Neuronal stem cell (in vitro differentiated cells): ENCODE measurements at regions not wholly inside any gene's neighbourhood (a gene's known extent, or its start where the extent isn't known, plus 50 kb on each side); places are given as distances from the start of the nearest gene placed in this dataset.

Source experiments
- DNase-seq: peaks from one replicate; pipeline ENCODE4 v3.0.0-alpha.2; 2013; ENCODE audit warnings: low spot score
- H2AFZ ChIP-seq: one replicate; pipeline ENCODE4 v1.6.1; 2013; ENCODE audit warnings: mild to moderate bottlenecking, low read length, inconsistent platforms
- H2AK5ac ChIP-seq: 2 replicates; pipeline ENCODE4 v1.6.1; 2013; ENCODE audit warnings: low read depth, mild to moderate bottlenecking, inconsistent platforms, low read length, moderate library complexity, mixed read lengths
- H2BK120ac ChIP-seq: 2 replicates; pipeline ENCODE4 v1.6.1; 2013; ENCODE audit warnings: low read depth, mild to moderate bottlenecking, inconsistent platforms, low read length, moderate library complexity, mixed read lengths
- H2BK12ac ChIP-seq: one replicate; pipeline ENCODE4 v1.6.1; 2013; ENCODE audit warnings: low read length, inconsistent platforms
- H2BK15ac ChIP-seq: 2 replicates; pipeline ENCODE4 v1.6.1; 2013; ENCODE audit warnings: mild to moderate bottlenecking, low read length, inconsistent platforms, mixed read lengths
- H2BK5ac ChIP-seq: one replicate; pipeline ENCODE4 v1.6.1; 2013; ENCODE audit warnings: inconsistent platforms, mild to moderate bottlenecking, low read length, moderate library complexity
- H3K14ac ChIP-seq: one replicate; pipeline ENCODE4 v1.6.1; 2013; ENCODE audit warnings: low read length, inconsistent platforms
- H3K18ac ChIP-seq: 2 replicates; pipeline ENCODE4 v1.6.1; 2013; ENCODE audit warnings: low read length, inconsistent platforms
- H3K23ac ChIP-seq: 2 replicates; pipeline ENCODE4 v1.6.1; 2013; ENCODE audit warnings: low read depth, mild to moderate bottlenecking, mixed read lengths, low read length, inconsistent platforms; ENCODE audit not compliant: poor library complexity
- H3K27ac ChIP-seq: replicated peaks from 3 replicates; pipeline ENCODE4 v1.5.1; 2013; ENCODE audit warnings: low read length, inconsistent platforms
- H3K27me3 ChIP-seq, 3 experiments: 2 replicates each; pipeline ENCODE4 v1.6.1; 2013; ENCODE audit warnings: low read length in 3 of 3, mild to moderate bottlenecking in 2 of 3, inconsistent platforms in 1 of 3, low read depth in 1 of 3, mixed read lengths in 1 of 3, moderate library complexity in 1 of 3; ENCODE audit not compliant: control insufficient read depth in 3 of 3, insufficient read depth in 3 of 3
- H3K36me3 ChIP-seq, 2 donors: replicated peaks in 1 of 2; 2 replicates each; pipeline ENCODE4 v1.6.1; 2013; ENCODE audit warnings: low read length in 2 of 2; ENCODE audit not compliant: control insufficient read depth in 2 of 2, insufficient read depth in 2 of 2
- H3K4ac ChIP-seq: 2 replicates; pipeline ENCODE4 v1.6.1; 2013; ENCODE audit warnings: inconsistent platforms, mild to moderate bottlenecking, low read length, moderate library complexity
- H3K4me1 ChIP-seq, 2 donors: 1 replicate in 1 of 2; 2 replicates in 1 of 2; pipeline ENCODE4 v1.6.1; 2013; ENCODE audit warnings: low read length in 2 of 2, low read depth in 1 of 2; ENCODE audit not compliant: control insufficient read depth in 2 of 2, insufficient read depth in 1 of 2
- H3K4me2 ChIP-seq: one replicate; pipeline ENCODE4 v1.6.1; 2013; ENCODE audit warnings: mild to moderate bottlenecking, low read length, inconsistent platforms; ENCODE audit not compliant: insufficient read depth, poor library complexity, severe bottlenecking
- H3K4me3 ChIP-seq, 2 donors: 2 replicates each; pipeline ENCODE4 v1.5.1; 2013; ENCODE audit warnings: low read length in 2 of 2, mild to moderate bottlenecking in 2 of 2, inconsistent platforms in 1 of 2, moderate library complexity in 1 of 2
- H3K79me1 ChIP-seq: one replicate; pipeline ENCODE4 v1.6.1; 2013; ENCODE audit warnings: low read depth, mild to moderate bottlenecking, inconsistent platforms, low read length, moderate library complexity
- H3K9ac ChIP-seq: one replicate; pipeline ENCODE4 v1.6.1; 2013; ENCODE audit warnings: mild to moderate bottlenecking, low read depth, low read length, inconsistent platforms; ENCODE audit not compliant: poor library complexity
- H3K9me3 ChIP-seq, 2 donors: replicated peaks in 1 of 2; 2 replicates each; pipeline versions ENCODE3 to v1.6.1; 2013; ENCODE audit warnings: low read length in 2 of 2, mild to moderate bottlenecking in 2 of 2, inconsistent platforms in 1 of 2, low read depth in 1 of 2, mixed read lengths in 1 of 2, moderate library complexity in 1 of 2; ENCODE audit not compliant: control insufficient read depth in 2 of 2, insufficient read depth in 1 of 2
- H4K8ac ChIP-seq: one replicate; pipeline ENCODE4 v1.6.1; 2013; ENCODE audit warnings: low read depth, mild to moderate bottlenecking, inconsistent platforms, low read length, moderate library complexity
- H4K91ac ChIP-seq: one replicate; pipeline ENCODE4 v1.6.1; 2013; ENCODE audit warnings: low read length, low read depth, mild to moderate bottlenecking, inconsistent platforms; ENCODE audit not compliant: poor library complexity
- WGBS, 2 donors: extraction: QIAGEN DNeasy Blood & Tissue Kit; methylation state at CpG; one replicate each; pipeline ENCODE4 v1.1.7; 2013; ENCODE audit warnings: missing lambda C conversion rate in 2 of 2, mixed read lengths in 1 of 2; ENCODE audit not compliant: insufficient read length in 2 of 2, insufficient replicate concordance in 1 of 2; ENCODE audit errors: extremely low coverage in 2 of 2; 5-methylcytosine and 5-hydroxymethylcytosine counted together

DNA sequence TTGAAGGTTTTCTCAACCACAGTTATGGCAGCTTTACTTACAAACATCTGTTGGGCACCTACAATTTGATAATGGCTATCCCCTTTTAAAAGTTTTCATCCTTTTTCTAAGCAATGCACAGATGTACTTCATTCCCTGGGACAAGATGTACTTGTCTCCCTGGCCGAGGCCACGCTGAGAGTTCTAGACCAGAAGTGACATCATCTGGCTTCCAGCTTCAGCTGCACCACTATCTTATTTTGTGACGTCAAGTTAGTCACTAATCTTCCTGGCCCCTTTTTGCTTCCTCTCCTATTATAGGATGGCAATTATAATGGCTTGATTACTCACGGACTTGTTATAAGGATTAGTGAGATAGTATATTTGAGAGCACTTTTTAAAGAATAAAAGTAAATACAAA is 386.4 kb downstream of the BCL11A start:
- Histone ChIP-seq H2BK15ac (no peak overlapping the region), H3K4me2 (no peak overlapping the region), H3K9ac (no peak overlapping the region), H4K8ac (no peak overlapping the region), H3K4me3 (no peak overlapping the region), H3K79me1 (no peaks in the 10 kb centered on the region), H4K91ac (no peak overlapping the region), H3K14ac (no peak overlapping the region), H3K27ac (no peak overlapping the region), H3K4ac (no peak overlapping the region), H3K18ac (no peak overlapping the region), H3K4me1 (peaks cover 0 to 6% of the 10 kb centered on the region in 2 donors), H3K27me3 (no peaks in the 10 kb centered on the region), H2BK5ac (no peak overlapping the region), H3K36me3 (no peaks in the 10 kb centered on the region), H2BK12ac (no peak overlapping the region), H3K9me3 (no peaks in the 10 kb centered on the region), H2AK5ac (no peak overlapping the region), H2BK120ac (no peak overlapping the region), H3K23ac (no peak overlapping the region), H2AFZ (no peak overlapping the region)
- WGBS, 2 donors: no CpG with 5 or more reads among the region's 4 CpGs
- no peak for DNase-seq

GRCh38 chr2:60163691-60164090 is 389.8 kb downstream of the BCL11A start:
- no peaks in the 10 kb centered on the region for H3K27me3 ChIP-seq
- no peak overlapping the region for H2BK5ac ChIP-seq
- peak overlapping the region; percentile 13 for H3K9ac ChIP-seq
- no peak overlapping the region for H3K4me2 ChIP-seq
- no peaks in the 10 kb centered on the region for H3K9me3 ChIP-seq
- no peak overlapping the region for H4K91ac ChIP-seq
- no peak overlapping the region for H3K27ac ChIP-seq
- no peak overlapping the region for H3K18ac ChIP-seq
- H2BK15ac ChIP-seq: no peak overlapping the region
- WGBS, 2 donors: no CpG with 5 or more reads among the region's 7 CpGs
- peak overlapping the region; percentile 68 for H2AK5ac ChIP-seq
- H3K14ac ChIP-seq: no peak overlapping the region
- H2AFZ ChIP-seq: no peak overlapping the region
- no peak overlapping the region for H3K23ac ChIP-seq
- H2BK120ac ChIP-seq: peak overlapping the region; percentile 62
- H2BK12ac ChIP-seq: no peak overlapping the region
- no peak overlapping the region for H3K4ac ChIP-seq
- DNase-seq: no peak
- H4K8ac ChIP-seq: no peak overlapping the region
- no peaks in the 10 kb centered on the region for H3K79me1 ChIP-seq
- H3K4me3 ChIP-seq: no peak overlapping the region
- H3K36me3 ChIP-seq: no peaks in the 10 kb centered on the region
- H3K4me1 ChIP-seq: peaks cover 0 to 2% of the 10 kb centered on the region in 2 donors

DNA sequence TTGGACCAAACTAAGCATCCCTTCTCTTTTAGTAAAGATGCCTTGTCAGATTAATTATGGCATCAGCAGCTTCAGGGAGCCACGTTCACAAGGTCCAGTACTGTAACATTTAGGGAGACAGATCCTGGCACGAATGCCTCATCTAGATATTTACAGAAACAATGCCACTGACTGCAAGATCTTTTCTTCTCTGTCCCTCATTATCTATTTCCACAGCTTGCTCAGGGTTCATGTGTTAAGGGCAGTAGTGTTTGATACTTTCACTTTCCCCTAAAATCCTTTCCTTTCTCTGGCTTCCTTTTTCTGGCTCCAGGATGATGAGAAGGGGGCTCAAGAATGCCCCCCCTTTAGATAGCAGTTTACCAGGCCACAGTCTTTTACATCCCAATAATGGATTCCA is 393.9 kb downstream of the BCL11A start:
- Histone ChIP-seq H3K14ac (no peak overlapping the region), H2BK15ac (no peak overlapping the region), H3K9me3 (no peaks in the 10 kb centered on the region), H3K23ac (no peak overlapping the region), H3K4ac (no peak overlapping the region), H3K9ac (no peak overlapping the region), H2AK5ac (no peak overlapping the region), H3K4me2 (no peak overlapping the region), H3K79me1 (no peaks in the 10 kb centered on the region), H4K91ac (no peak overlapping the region), H3K27ac (no peak overlapping the region), H2BK120ac (no peak overlapping the region), H3K4me1 (no peaks in the 10 kb centered on the region), H3K18ac (no peak overlapping the region), H4K8ac (no peak overlapping the region), H2BK12ac (no peak overlapping the region), H3K36me3 (no peaks in the 10 kb centered on the region), H2AFZ (no peak overlapping the region), H2BK5ac (no peak overlapping the region), H3K27me3 (no peaks in the 10 kb centered on the region), H3K4me3 (no peak overlapping the region)
- WGBS, 2 donors: no CpG with 5 or more reads among the region's 2 CpGs
- no peak for DNase-seq

GRCh38 chr2:60158262-60158661 is 395.2 kb downstream of the BCL11A start:
- Histone ChIP-seq H3K23ac (no peak overlapping the region), H3K4ac (no peak overlapping the region), H3K27ac (no peak overlapping the region), H3K14ac (no peak overlapping the region), H3K18ac (no peak overlapping the region), H2AFZ (no peak overlapping the region), H4K91ac (no peak overlapping the region), H3K4me3 (no peak overlapping the region), H3K9me3 (no peaks in the 10 kb centered on the region), H2BK12ac (no peak overlapping the region), H3K4me2 (no peak overlapping the region), H3K36me3 (no peaks in the 10 kb centered on the region), H3K79me1 (no peaks in the 10 kb centered on the region), H4K8ac (no peak overlapping the region), H3K27me3 (no peaks in the 10 kb centered on the region), H3K4me1 (no peaks in the 10 kb centered on the region), H3K9ac (no peak overlapping the region), H2BK120ac (no peak overlapping the region), H2BK5ac (no peak overlapping the region), H2BK15ac (no peak overlapping the region), H2AK5ac (no peak overlapping the region)
- no CpG with 5 or more reads among the region's 1 CpG for WGBS, 2 donors
- no peak for DNase-seq
